Smooth muscle cell (in vitro differentiated cells): ENCODE measurements at regions not wholly inside any gene's neighbourhood (a gene's known extent, or its start where the extent isn't known, plus 50 kb on each side); places are given as distances from the start of the nearest gene placed in this dataset.
A peak's percentile ranks its signal among the peaks of the same experiment; 100 is the strongest.

ENCODE experiments used
- DNase-seq: peaks from one replicate; lab custom pipeline; 2025; ENCODE audit not compliant: unreplicated experiment; lab: John Stamatoyannopoulos, UW
- H2AFZ ChIP-seq: fragments of 200-600 bp; sonication (generic); 2 replicates; pipeline ENCODE4 v1.6.0; 2016; ENCODE audit warnings: antibody characterized with exemption, low read depth, mild to moderate bottlenecking
- H3F3A ChIP-seq: fragments of 200-600 bp; sonication (generic); 2 replicates; pipeline ENCODE4 v1.6.0; 2017; ENCODE audit warnings: antibody characterized with exemption, low read depth
- H3K27ac ChIP-seq: fragments of 200-600 bp; sonication (generic); 2 replicates; pipeline ENCODE4 v1.5.1; 2016; ENCODE audit warnings: low read depth, mild to moderate bottlenecking
- H3K27me3 ChIP-seq: fragments of 200-600 bp; sonication (generic); 2 replicates; pipeline ENCODE4 v1.6.1; 2016; ENCODE audit warnings: low read depth, mild to moderate bottlenecking
- H3K36me3 ChIP-seq: fragments of 200-600 bp; sonication (generic); 2 replicates; pipeline ENCODE4 v1.5.1; 2016; ENCODE audit warnings: low read depth
- H3K4me1 ChIP-seq: fragments of 200-600 bp; sonication (generic); 2 replicates; pipeline ENCODE4 v1.5.1; 2016; ENCODE audit warnings: low read depth
- H3K4me2 ChIP-seq: fragments of 200-600 bp; sonication (generic); 2 replicates; pipeline ENCODE4 v1.6.0; 2016; ENCODE audit warnings: mild to moderate bottlenecking
- H3K4me3 ChIP-seq: fragments of 200-600 bp; sonication (generic); 2 replicates; pipeline ENCODE4 v1.5.1; 2016; ENCODE audit warnings: mild to moderate bottlenecking
- H3K79me2 ChIP-seq: fragments of 200-600 bp; sonication (generic); 2 replicates; pipeline ENCODE4 v1.6.0; 2016; ENCODE audit warnings: low read depth, mild to moderate bottlenecking
- H3K9ac ChIP-seq: fragments of 200-600 bp; sonication (generic); 2 replicates; pipeline ENCODE4 v1.6.0; 2016; ENCODE audit warnings: low read depth
- H3K9me3 ChIP-seq: fragments of 200-600 bp; sonication (generic); replicated peaks from 2 replicates; pipeline ENCODE4 v1.5.1; 2016; ENCODE audit warnings: low read depth
- H4K20me1 ChIP-seq: fragments of 200-600 bp; sonication (generic); 2 replicates; pipeline ENCODE4 v1.6.0; 2016; ENCODE audit warnings: low read depth
- WGBS: methylation state at CpG from one replicate; pipeline ENCODE4 v1.1.7; 2016; ENCODE audit warnings: low lambda C conversion rate; 5-methylcytosine and 5-hydroxymethylcytosine counted together
- TF ChIP-seq, protein P1 (sequence below): fragments of 200-600 bp; sonication (generic); IDR thresholded peaks from 2 replicates; pipeline ENCODE4 v1.5.1; 2017; ENCODE audit warnings: borderline replicate concordance, mild to moderate bottlenecking, antibody characterized with exemption; ENCODE audit not compliant: insufficient read depth, poor library complexity, severe bottlenecking

DNA sequence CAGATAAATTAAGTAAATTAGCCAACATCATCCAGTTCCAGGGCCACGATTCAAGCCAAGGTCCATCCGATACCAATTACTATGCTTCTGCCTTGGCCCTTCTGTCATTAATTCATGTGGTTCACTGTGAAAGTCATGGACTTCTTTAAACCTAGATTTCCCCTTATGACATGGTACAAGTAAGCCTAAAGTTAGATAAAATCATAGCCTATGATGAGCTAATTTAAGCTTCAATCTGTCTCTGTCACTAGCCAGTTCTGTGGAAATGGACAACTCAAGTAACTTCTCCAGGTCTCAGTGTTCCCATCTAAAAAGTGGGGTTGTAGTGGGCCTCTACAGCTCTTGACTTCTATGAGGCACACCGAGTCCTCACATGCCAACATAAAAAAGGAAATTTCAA is 225.5 kb upstream of the MARCKS start:
- peaks cover 15% of the 10 kb centered on the region for H3F3A ChIP-seq
- H3K4me2 ChIP-seq, result peak overlapping the region; percentile 62
- no peak for DNase-seq
- TF ChIP-seq, protein P1, sequence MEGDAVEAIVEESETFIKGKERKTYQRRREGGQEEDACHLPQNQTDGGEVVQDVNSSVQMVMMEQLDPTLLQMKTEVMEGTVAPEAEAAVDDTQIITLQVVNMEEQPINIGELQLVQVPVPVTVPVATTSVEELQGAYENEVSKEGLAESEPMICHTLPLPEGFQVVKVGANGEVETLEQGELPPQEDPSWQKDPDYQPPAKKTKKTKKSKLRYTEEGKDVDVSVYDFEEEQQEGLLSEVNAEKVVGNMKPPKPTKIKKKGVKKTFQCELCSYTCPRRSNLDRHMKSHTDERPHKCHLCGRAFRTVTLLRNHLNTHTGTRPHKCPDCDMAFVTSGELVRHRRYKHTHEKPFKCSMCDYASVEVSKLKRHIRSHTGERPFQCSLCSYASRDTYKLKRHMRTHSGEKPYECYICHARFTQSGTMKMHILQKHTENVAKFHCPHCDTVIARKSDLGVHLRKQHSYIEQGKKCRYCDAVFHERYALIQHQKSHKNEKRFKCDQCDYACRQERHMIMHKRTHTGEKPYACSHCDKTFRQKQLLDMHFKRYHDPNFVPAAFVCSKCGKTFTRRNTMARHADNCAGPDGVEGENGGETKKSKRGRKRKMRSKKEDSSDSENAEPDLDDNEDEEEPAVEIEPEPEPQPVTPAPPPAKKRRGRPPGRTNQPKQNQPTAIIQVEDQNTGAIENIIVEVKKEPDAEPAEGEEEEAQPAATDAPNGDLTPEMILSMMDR, result no peak
- peak overlapping the region; percentile 98 for H3K27ac ChIP-seq
- H2AFZ ChIP-seq, result no peak overlapping the region
- H3K36me3 ChIP-seq, result no peaks in the 10 kb centered on the region
- peak overlapping the region; percentile 87 for H3K9ac ChIP-seq
- H4K20me1 ChIP-seq, result no peaks in the 10 kb centered on the region
- no peaks in the 10 kb centered on the region for H3K79me2 ChIP-seq
- H3K4me1 ChIP-seq, result peaks cover 30% of the 10 kb centered on the region
- no peaks in the 10 kb centered on the region for H3K9me3 ChIP-seq
- peak overlapping the region; percentile 38 for H3K4me3 ChIP-seq
- WGBS, result 94% methylated on average over 3 of the region's 3 CpGs
- H3K27me3 ChIP-seq, result no peaks in the 10 kb centered on the region

DNA sequence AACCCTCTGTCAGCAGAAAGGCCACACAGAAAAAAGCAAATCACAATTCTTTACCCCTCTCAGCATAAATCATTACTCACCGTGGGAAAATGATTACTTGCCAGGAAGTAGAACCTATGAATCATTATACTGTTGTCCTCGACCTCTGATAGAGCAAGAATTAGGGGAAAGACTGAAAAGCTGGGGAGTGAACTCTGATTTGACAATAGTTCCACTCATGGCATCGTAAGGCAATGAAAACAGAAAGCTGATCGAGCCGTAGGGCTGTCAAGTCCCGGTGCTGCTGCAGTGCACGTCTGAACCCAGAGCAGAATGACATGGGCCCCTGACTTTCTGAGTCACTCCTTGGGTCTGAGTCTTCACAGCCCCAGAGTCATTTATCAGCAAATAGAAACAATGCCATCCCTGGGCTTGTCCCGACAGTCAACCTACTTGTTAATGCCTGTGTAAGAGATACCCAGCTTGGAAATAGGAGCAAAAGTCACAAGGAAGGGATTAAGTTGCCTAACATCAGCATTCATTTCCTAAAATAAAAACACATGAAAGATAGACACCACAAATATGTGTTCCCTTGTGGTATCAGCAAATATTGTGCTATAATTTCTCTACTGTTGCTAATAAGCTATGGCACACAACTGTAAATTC is 224.8 kb upstream of the MARCKS start:
- H3K27ac ChIP-seq, result peak overlapping the region; percentile 98
- H3K4me3 ChIP-seq, result peak overlapping the region; percentile 38
- H3K4me2 ChIP-seq, result peak overlapping the region; percentile 62
- peak overlapping the region; percentile 87 for H3K9ac ChIP-seq
- H3K9me3 ChIP-seq, result no peaks in the 10 kb centered on the region
- DNase-seq, result no peak
- H3K27me3 ChIP-seq, result no peaks in the 10 kb centered on the region
- no peaks in the 10 kb centered on the region for H4K20me1 ChIP-seq
- TF ChIP-seq, protein P1, result no peak
- H3F3A ChIP-seq, result peaks cover 15% of the 10 kb centered on the region
- no peaks in the 10 kb centered on the region for H3K79me2 ChIP-seq
- H3K36me3 ChIP-seq, result no peaks in the 10 kb centered on the region
- 0% methylated on average over 8 of the region's 8 CpGs for WGBS
- peak overlapping the region; percentile 35 for H2AFZ ChIP-seq
- peaks cover 30% of the 10 kb centered on the region for H3K4me1 ChIP-seq

DNA sequence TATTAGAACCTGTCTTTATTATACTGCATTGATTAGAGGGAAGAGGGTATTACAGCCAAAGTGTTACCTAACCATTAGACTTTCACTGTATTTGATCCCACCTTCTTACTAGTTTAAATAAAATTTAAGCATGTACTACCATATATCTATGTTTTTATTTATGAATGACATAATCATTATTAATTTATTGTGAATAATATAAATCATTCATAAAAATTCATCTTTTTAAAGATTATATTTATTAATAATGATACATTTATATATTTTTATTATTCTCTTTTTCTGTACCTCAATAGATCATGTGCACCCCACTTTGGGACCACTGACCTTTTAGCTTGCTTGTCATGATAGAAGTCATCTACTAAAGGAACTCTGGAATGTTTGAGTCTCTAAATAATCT is 223.5 kb upstream of the MARCKS start:
- Histone ChIP-seq H3K4me1 (peaks cover 30% of the 10 kb centered on the region), H3K4me3 (no peak overlapping the region), H3K27me3 (no peaks in the 10 kb centered on the region), H3K79me2 (no peaks in the 10 kb centered on the region), H4K20me1 (no peaks in the 10 kb centered on the region), H3K4me2 (no peak overlapping the region), H3K9ac (peak overlapping the region; percentile 75), H3F3A (peaks cover 15% of the 10 kb centered on the region), H2AFZ (no peak overlapping the region), H3K27ac (peak overlapping the region; percentile 98), H3K9me3 (no peaks in the 10 kb centered on the region), H3K36me3 (no peaks in the 10 kb centered on the region)
- TF ChIP-seq, protein P1, result no peak
- no peak for DNase-seq
